ENCODE measurements at regions not wholly inside any gene's neighbourhood (a gene's known extent, or its start where the extent isn't known, plus 50 kb on each side); places are given as distances from the start of the nearest gene placed in this dataset.
"Not testable (repeated sequence)": the region's sequence is repeated elsewhere in the genome, so short reads cannot be mapped to it uniquely, and the experiment has no call there.

DNA sequence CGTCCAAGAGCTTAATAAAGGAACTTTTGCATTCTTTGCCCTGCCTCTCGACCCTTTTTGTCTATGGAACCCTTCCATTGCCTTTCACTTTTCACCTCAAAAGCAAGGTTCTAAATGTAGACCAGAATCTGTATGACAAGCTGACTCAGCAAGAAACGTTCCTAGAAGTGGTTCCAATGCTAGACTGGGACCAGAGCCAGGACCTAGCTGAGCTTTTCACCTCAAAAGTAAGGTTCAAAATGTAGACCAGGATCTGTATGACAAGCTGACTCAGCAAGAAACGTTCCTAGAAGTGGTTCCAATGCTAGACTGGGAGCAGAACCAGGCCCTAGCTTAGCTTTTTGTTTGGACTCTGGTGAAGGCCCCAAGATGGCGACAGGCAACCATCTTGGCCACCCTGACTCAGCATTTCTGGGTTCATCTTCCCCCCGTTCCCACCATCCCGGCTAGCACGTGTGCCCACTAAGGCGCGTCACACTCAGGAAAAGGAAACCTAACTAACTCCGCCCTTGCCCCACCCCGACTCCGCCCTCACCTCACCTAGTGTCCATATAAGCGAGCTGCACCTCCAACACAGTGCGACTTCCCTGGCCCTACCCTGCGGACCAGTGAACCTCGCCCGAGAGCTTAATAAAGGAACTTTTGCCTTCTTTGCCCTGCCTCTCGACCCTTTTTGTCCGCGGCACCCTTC is 53.0 kb upstream of the TMEM97 start:
- CTCF ChIA-PET = interaction anchor here (1.5 kb wide), 1 partner anchor 15 kb away, joined by 5 read pairs; no protein-coding TSS in a partner anchor
- H3K9me3 Mint-ChIP-seq = peaks cover 38% of the 10 kb centered on the region
- H3K4me1 Mint-ChIP-seq (ENCODE audit: low read depth); intact Hi-C loops (cut with micrococcal nuclease); DNase-seq; H3K27me3 Mint-ChIP-seq; H3K36me3 Mint-ChIP-seq; H3K27ac Mint-ChIP-seq; POLR2A ChIA-PET; H3K4me3 Mint-ChIP-seq: not testable (repeated sequence)

DNA sequence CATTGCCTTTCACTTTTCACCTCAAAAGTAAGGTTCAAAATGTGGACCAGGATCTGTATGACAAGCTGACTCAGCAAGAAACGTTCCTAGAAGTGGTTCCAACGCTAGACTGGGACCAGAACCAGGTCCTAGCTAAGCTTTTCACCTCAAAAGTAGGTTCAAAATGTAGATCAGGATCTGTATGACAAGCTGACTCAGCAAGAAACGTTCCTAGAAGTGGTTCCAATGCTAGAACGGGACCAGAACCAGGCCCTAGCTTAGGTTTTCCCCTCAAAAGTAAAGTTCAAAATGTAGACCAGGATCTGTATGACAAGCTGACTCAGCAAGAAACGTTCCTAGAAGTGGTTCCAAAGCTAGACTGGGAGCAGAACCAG is 52.5 kb upstream of the TMEM97 start:
- intact Hi-C loops (cut with micrococcal nuclease); H3K4me3 Mint-ChIP-seq; DNase-seq; H3K27ac Mint-ChIP-seq; H3K36me3 Mint-ChIP-seq; H3K27me3 Mint-ChIP-seq; H3K4me1 Mint-ChIP-seq (ENCODE audit: low read depth): not testable (repeated sequence)
- peaks cover 34% of the 10 kb centered on the region for H3K9me3 Mint-ChIP-seq
- CTCF ChIA-PET = interaction anchor here (1.5 kb wide), 1 partner anchor 15 kb away, joined by 5 read pairs; no protein-coding TSS in a partner anchor
- POLR2A ChIA-PET = interaction anchor here (0.6 kb wide), 1 partner anchor 83 kb away, joined by 3 read pairs; no protein-coding TSS in a partner anchor

DNA sequence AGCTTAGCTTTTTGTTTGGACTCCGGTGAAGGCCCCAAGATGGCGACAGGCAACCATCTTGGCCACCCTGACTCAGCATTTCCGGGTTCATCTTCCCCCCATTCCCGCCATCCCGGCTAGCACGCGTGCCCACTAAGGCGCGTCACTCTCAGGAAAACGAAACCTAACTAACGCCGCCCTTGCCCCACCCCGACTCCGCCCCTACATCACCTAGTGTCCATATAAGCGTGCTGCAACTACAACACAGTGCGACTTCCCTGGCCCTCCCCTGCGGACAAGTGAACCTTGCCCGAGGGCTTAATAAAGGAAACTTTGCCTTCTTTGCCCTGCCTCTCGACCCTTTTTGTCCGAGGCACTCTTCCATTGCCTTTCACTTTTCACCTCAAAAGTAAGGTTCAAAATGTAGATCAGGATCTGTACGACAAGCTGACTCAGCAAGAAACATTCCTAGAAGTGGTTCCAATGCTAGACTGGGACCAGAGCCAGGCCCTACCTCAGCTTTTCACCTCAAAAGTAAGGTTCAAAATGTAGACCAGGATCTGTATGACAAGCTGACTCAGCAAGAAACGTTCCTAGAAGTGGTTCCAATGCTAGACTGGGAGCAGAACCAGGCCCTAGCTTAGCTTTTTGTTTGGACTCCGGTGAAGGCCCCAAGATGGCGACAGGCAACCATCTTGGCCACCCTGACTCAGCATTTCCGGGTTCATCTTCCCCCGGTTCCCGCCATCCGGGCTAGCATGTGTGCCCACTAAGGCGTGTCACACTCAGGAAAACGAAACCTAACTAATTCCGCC is 51.9 kb upstream of the TMEM97 start:
- peaks cover 28% of the 10 kb centered on the region for H3K9me3 Mint-ChIP-seq
- DNase-seq; H3K36me3 Mint-ChIP-seq; H3K4me3 Mint-ChIP-seq; H3K27me3 Mint-ChIP-seq; H3K4me1 Mint-ChIP-seq (ENCODE audit: low read depth); H3K27ac Mint-ChIP-seq; intact Hi-C loops (cut with micrococcal nuclease): not testable (repeated sequence)
- ChIA-PET CTCF (interaction anchor here (1.5 kb wide), 1 partner anchor 16 kb away, joined by 5 read pairs; no protein-coding TSS in a partner anchor), POLR2A (interaction anchor here (0.6 kb wide), 1 partner anchor 83 kb away, joined by 3 read pairs; no protein-coding TSS in a partner anchor)

DNA sequence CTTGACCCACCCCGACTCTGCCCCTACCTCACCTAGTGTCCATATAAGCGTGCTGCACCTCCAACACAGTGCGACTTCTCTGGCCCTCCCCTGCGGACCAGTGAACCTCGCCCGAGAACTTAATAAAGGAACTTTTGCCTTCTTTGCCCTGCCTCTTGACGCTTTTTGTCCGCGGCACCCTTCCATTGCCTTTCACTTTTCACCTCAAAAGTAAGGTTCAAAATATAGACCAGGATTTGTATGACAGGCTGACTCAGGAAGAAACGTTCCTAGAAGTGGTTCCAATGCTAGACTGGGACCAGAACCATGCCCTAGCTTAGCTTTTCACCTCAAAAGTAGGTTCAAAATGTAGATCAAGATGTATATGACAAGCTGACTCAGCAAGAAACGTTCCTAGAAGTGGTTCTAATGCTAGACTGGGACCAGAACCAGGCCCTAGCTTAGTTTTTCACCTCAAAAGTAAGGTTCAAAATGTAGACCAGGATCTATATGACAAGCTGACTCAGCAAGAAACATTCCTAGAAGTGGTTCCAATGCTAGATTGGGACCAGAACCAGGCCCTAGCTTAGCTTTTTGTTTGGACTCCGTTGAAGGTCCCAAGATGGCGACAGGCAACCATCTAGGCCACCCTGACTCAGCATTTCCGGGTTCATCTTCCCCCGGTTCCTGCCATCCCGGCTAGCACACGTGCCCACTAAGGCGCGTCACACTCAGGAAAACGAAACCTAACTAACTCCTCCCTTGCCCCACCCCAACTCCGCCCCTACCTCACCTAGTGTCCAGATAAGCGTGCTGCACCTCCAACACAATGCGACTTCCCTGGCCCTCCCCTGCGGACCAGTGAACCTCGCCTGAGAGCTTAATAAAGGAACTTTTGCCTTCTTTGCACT is 51.0 kb upstream of the TMEM97 start:
- Mint-ChIP-seq H3K4me1 (ENCODE audit: low read depth) (no peaks in the 10 kb centered on the region), H3K9me3 (peaks cover 21% of the 10 kb centered on the region), H3K27me3 (peaks cover 13% of the 10 kb centered on the region), H3K27ac (no peak overlapping the region), H3K36me3 (peaks cover 1% of the 10 kb centered on the region), H3K4me3 (no peak overlapping the region)
- intact Hi-C loops (cut with micrococcal nuclease) = no loop called here
- ChIA-PET CTCF (interaction anchor here (0.6 to 1.5 kb wide), 2 partner anchors 16 to 118 kb away, joined by 5 read pairs; no protein-coding TSS in a partner anchor), POLR2A (no interaction called here)
- DNase-seq = no peak

DNA sequence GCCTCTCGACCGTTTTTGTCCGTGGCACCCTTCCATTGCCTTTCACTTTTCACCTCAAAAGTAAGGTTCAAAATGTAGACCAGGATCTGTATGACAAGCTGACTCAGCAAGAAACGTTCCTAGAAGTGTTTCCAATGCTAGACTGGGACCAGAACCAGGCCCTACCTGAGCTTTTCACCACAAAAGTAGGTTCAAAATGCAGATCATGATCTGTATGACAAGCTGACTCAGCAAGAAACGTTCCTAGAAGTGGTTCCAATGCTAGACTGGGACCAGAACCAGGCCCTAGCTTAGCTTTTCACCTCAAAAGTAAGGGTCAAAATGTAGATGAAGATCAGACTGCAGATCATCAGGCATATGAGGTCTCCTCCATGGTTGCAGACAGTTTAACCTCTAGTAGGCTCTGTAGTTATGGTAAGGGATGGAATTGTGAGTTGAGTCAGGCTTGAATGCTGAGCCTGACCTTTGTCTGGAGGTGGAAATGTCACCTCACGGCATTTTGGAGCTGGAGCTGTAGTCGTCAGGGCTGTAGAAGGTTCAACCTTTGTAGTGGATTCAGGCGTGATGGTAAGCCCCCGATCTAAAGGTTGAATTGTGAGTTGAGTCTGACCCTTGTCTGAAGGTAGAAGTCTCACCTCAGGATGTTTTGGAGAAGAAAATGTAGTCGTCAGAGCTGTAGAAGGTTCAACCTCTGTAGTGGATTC is 50.2 kb upstream of the TMEM97 start:
- peaks cover 1% of the 10 kb centered on the region for H3K36me3 Mint-ChIP-seq
- intact Hi-C loops (cut with micrococcal nuclease) = no loop called here
- H3K9me3 Mint-ChIP-seq = peaks cover 14% of the 10 kb centered on the region
- no peaks in the 10 kb centered on the region for H3K4me1 Mint-ChIP-seq (ENCODE audit: low read depth)
- no peak for DNase-seq
- H3K4me3 Mint-ChIP-seq = no peak overlapping the region
- no peak overlapping the region for H3K27ac Mint-ChIP-seq
- ChIA-PET CTCF (interaction anchor here (0.6 to 1.5 kb wide), 3 partner anchors 11 to 117 kb away, joined by 3 to 5 read pairs (median 5); no protein-coding TSS in a partner anchor), POLR2A (no interaction called here)
- peaks cover 19% of the 10 kb centered on the region for H3K27me3 Mint-ChIP-seq
